ENCODE measurements at regions not wholly inside any gene's neighbourhood (a gene's known extent, or its start where the extent isn't known, plus 50 kb on each side); places are given as distances from the start of the nearest gene placed in this dataset.
"Not testable (repeated sequence)": the region's sequence is repeated elsewhere in the genome, so short reads cannot be mapped to it uniquely, and the experiment has no call there.

GRCh38 chr14:71625891-71626701 is 306.1 kb upstream of the RGS6 start:
- H3K4me3 ChIP-seq (replicated peaks; ENCODE audit: low read depth, low read length): no peak overlapping the region
- TF ChIP-seq CTCF (IDR thresholded peaks at IDR 0.05; ENCODE audit: low read length, missing control alignments): no peak
- DNase-seq (ENCODE audit: low read depth): peak; percentile 50

GRCh38 chr14:71628433-71628832 is 303.8 kb upstream of the RGS6 start:
- DNase-seq (ENCODE audit: low read depth): no peak
- no peak overlapping the region for H3K4me3 ChIP-seq (replicated peaks; ENCODE audit: low read depth, low read length)
- TF ChIP-seq CTCF (IDR thresholded peaks at IDR 0.05; ENCODE audit: low read length, missing control alignments): no peak

DNA sequence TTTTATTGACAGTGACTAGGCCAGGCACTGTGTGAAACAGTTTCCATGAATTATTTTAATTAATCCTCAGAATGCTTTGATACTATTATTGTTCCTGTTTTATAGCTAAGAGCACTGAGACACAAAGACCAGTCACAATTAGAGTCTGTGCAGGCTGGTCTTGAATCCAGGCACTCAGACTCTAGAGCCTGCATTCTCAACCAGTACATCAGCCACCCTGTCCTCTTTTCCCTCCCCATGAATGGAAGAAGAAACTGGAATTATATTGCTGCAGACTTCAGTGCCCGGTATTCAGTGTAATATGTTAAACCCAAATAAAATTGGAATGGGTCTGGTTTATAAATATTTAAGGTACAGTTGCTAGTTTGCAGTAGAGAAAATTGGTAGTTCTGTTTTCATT is 303.0 kb upstream of the RGS6 start:
- DNase-seq (ENCODE audit: low read depth): no peak
- H3K4me3 ChIP-seq (replicated peaks; ENCODE audit: low read depth, low read length): no peak overlapping the region
- TF ChIP-seq CTCF (IDR thresholded peaks at IDR 0.05; ENCODE audit: low read length, missing control alignments): no peak

DNA sequence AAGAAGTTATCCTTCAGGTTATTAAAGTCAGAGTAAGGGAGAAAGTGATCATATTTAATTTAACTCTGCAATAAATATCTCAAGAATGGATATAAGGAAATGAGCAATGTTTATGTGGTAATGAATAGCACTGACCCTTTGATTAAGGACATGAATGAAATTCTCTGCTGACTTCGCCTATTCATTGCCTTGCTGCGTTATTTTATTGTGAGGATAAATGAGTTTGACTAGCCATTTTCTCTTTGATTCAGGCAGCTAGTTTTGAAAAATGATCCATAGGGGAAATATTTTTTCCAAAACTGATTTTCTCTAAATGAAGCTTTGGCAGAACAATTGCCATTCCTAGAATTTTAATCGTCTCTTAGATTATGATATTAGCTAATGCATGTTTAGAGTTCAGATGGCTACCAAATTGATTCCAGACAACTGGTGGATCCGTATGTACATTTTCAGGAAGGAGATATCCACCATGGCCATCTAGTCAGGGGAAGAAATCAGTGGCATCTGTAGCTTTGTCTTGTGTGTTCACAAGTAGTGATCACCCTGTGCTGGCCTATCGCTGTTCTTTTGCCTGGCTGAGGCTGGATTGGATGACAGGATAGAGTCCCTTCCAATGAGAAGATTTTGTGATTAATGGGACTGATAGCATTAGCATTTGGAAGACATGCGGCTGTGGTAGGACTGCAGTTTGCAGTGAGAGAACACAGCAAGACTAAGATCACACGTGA is 302.3 kb upstream of the RGS6 start:
- DNase-seq (ENCODE audit: low read depth): peak; percentile 29
- no peak overlapping the region for H3K4me3 ChIP-seq (replicated peaks; ENCODE audit: low read depth, low read length)
- TF ChIP-seq CTCF (IDR thresholded peaks at IDR 0.05; ENCODE audit: low read length, missing control alignments): no peak

DNA sequence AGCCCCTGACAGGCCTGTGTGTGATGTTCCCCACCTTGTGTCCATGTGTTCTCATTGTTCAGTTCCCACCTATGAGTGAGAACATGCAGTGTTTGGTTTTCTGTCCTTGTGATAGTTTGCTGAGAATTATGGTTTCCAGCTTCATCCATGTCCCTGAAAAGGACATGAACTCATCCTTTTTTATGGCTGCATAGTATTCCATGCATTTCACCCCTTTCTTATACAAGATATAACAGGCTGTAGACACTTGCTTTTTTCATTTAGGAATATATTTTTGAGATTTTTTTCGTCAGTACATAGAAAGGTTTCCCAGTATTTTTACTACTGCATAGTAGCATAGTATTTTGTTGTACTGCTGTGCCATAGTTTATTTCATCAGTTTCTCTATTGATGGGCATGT is 301.2 kb upstream of the RGS6 start:
- not testable (repeated sequence) for H3K4me3 ChIP-seq (replicated peaks; ENCODE audit: low read depth, low read length); DNase-seq (ENCODE audit: low read depth)

GRCh38 chr14:71632440-71632946 is 299.7 kb upstream of the RGS6 start:
- no peak for DNase-seq (ENCODE audit: low read depth)
- no peak for TF ChIP-seq CTCF (IDR thresholded peaks at IDR 0.05; ENCODE audit: low read length, missing control alignments)
- H3K4me3 ChIP-seq (replicated peaks; ENCODE audit: low read depth, low read length): no peak overlapping the region

DNA sequence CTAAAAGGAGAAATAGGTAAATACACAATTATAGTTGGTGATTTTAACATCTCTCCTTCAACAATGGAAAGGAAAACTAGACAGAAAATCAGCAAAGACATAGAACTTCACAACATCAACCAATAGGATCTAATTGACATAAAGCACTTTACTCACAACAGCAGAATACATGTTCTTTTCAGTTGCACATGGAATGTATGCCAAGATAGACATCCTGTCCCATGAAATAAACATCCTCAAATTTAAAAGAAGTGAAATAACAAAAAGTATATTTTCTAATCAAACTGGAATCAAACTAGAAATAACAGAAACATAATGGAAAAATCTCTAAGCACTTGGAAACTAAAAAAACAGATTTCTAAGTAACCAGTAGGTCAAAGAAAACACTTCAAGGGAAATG is 296.2 kb upstream of the RGS6 start:
- TF ChIP-seq CTCF (IDR thresholded peaks at IDR 0.05; ENCODE audit: low read length, missing control alignments): no peak
- H3K4me3 ChIP-seq (replicated peaks; ENCODE audit: low read depth, low read length): no peak overlapping the region
- no peak for DNase-seq (ENCODE audit: low read depth)

All from fibroblast of pulmonary artery (primary cell).